Neural progenitor cell (in vitro differentiated cells): ENCODE measurements at regions not wholly inside any gene's neighbourhood (a gene's known extent, or its start where the extent isn't known, plus 50 kb on each side); places are given as distances from the start of the nearest gene placed in this dataset.

Source experiments
- EZH2 ChIP-seq: fragments of 200-600 bp; sonication (generic); IDR thresholded peaks from 2 replicates; pipeline ENCODE4 v1.6.1; 2017; ENCODE audit warnings: antibody characterized with exemption, mild to moderate bottlenecking, moderate library complexity
- EZH2phosphoT487 ChIP-seq: fragments of 200-600 bp; sonication (generic); IDR thresholded peaks from 2 replicates; pipeline ENCODE4 v1.6.1; 2017; ENCODE audit warnings: antibody characterized with exemption
- TF ChIP-seq, protein P1 (sequence below): fragments of 200-600 bp; sonication (generic); IDR thresholded peaks from 2 replicates; pipeline ENCODE4 v1.5.1; 2017; ENCODE audit warnings: antibody characterized with exemption, mild to moderate bottlenecking

DNA sequence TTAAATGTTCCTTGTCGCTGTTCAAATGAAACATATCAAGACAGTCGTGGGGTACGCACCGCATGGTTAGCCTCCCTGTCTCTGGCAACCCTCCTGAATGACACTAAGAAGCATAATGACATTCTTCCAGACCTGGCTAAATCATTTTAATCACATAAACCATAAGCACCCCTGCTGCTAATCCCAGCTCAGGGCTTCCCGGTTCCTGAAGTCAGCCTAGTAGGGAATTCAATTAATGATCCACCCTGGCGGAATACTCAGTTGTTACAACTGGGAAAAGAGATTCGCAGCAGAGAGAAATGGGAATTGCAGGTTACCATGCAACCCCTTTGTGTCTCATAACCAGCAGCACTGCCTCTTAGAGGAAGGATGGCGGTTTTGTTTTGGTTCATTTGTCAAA, 200.8 kb upstream of the AGAP1 start:
- TF ChIP-seq, protein P1, sequence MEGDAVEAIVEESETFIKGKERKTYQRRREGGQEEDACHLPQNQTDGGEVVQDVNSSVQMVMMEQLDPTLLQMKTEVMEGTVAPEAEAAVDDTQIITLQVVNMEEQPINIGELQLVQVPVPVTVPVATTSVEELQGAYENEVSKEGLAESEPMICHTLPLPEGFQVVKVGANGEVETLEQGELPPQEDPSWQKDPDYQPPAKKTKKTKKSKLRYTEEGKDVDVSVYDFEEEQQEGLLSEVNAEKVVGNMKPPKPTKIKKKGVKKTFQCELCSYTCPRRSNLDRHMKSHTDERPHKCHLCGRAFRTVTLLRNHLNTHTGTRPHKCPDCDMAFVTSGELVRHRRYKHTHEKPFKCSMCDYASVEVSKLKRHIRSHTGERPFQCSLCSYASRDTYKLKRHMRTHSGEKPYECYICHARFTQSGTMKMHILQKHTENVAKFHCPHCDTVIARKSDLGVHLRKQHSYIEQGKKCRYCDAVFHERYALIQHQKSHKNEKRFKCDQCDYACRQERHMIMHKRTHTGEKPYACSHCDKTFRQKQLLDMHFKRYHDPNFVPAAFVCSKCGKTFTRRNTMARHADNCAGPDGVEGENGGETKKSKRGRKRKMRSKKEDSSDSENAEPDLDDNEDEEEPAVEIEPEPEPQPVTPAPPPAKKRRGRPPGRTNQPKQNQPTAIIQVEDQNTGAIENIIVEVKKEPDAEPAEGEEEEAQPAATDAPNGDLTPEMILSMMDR, result no peak
- TF ChIP-seq EZH2, result no peak
- TF ChIP-seq EZH2phosphoT487, result no peak
